ENCODE measurements at regions not wholly inside any gene's neighbourhood (a gene's known extent, or its start where the extent isn't known, plus 50 kb on each side); places are given as distances from the start of the nearest gene placed in this dataset.
"Not testable (repeated sequence)": the region's sequence is repeated elsewhere in the genome, so short reads cannot be mapped to it uniquely, and the experiment has no call there.

DNA sequence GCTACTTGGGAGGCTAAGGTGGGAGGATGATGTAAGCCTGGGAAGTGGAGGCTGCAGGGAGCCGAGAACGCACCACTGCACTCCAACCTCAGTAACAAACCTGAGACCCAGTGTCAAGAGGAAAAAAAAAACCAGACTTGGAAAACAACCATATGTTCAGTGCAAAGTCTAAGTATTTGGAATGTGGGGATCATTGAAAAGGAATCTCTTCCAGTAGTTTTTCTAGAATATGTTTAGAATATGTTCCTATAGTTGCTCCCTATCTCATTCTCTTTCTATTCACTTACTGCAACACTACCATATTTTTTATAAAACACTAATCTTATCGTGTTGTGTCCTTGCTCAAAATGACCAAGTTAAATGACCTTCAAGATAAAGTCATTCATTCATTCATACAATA, 423.5 kb upstream of the SOX5 start:
- DNase-seq (ENCODE audit: low spot score) = no peak

DNA sequence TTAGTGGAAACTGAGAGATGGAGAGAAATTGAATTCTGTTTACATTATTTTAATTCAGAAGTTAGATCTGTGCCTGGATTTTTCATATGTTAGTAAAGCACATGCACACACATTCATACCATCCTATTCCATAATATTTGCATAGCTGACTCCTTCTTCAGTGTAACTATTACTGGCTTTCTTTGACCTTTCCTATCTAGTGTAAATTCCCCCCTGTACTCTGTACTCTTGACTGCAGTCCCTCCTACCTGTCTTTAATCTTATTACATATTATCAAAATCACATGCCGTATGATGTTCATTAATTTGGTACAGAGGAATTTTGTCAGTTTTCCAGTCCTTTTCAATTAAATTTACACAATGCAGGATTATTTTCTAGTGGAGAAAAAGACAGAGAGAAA, 417.0 kb upstream of the SOX5 start:
- DNase-seq (ENCODE audit: low spot score) = no peak

DNA sequence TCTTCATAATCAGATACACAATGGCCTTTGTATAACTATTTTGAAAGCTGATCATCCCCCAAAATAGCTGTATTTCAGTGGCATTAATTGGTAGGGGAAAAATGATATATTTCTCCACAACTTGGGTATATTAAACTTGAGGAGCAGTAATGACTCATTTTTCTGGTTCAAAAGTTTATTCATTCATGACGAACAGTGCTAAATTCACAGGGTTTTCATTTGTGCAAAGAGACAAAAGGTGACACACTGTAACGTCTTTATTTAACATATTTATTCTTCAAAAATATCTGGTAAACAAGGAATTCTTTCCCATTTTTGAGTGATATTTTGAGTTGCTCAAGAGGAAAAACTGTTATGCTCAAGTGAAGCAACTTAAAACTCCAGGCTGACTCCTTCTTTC, 415.5 kb upstream of the SOX5 start:
- no peak for DNase-seq (ENCODE audit: low spot score)

DNA sequence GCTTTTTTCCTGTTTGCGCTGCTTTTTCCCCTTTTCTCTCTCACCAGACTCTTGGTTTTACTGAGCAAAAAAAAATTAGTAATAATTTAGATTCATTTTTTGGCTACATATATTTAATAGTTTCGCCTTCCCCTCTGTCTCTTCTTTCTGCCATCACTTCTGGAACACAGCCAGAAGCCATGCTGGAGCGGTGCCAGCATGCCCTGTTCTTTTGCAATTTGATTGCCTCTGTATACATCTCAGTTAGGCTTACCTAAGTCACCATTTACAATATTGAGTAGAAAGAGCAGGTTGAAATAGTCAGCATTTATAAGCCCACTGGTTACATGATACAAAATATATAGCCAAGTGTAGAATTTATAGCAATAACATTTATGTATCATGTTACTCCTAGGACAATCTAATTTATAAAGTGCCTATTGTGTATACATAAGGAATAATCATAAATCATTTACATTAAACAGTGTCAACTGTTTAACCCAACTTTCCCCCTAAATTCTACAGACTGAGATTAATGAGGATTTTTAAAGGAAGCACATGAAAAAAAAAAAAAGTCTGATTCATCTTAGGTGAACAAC, 413.8 kb upstream of the SOX5 start:
- DNase-seq (ENCODE audit: low spot score) = no peak

DNA sequence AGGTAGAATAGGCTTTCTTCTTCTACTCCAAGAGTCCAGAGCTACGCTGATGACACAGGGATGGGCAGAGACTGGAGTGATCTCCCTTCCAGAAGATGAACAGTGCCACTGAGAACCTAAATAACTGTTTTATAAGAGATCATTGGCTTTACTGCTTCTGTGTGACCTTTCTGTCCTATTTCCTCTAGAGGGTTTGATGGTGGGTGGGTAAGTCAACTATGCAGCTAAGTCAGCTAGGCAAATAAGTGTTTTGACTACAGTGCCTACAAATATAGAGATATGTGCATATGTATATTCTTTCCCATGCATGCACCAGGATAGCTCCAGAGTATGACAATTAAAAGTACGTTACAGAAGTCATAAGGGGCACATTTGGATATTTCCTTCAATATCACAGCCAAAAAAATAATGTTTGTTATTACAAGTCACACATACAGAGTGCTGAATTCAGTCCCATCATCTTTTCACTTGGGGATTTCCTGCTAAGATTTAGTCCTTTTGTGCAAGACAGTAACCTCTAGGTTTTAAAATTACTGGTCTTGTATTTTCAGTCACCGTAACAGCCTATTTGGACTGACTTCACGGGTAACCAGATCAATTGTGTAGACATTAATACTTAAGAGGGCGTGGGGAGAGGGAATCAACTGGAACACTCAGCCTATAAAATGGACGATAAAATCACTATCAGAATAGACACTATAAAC, 412.6 kb upstream of the SOX5 start:
- no peak for DNase-seq (ENCODE audit: low spot score)

DNA sequence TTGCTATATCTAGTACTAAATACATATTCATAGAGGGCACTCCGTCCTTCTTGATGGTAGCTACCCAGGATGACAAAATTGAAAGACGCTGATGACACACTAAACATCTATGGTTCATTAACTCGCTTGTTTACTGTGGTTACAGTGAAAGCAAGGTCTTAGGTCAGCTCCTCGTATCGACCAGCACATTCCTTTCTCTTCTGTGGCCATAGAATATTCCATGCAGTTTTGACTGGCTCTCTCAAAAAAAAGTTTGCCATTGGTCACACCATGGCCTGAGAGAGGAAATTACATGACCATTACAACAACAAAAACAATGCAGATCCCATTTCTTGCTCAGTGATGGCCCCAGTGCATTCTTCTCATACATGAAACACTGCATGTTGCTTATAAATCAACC, 411.4 kb upstream of the SOX5 start:
- no peak for DNase-seq (ENCODE audit: low spot score)

DNA sequence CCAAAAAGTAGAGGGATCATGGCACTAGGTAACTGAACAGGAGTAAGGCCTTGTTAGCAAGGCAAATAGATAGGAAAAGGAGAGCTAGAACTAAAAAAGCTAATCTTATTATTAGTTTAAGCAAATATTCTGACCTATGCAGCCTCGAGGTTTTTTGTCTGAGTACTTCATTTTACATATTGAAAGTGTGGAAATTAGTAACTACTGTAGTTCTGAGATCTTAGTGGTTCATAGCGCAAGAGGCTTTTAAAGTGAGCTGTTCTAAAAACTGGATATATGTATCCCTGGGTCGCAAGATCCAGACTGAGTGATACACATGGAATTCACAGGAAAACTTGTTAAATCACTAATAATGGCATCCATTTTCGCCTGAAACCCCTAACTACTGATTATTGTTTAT, 411.0 kb upstream of the SOX5 start:
- no peak for DNase-seq (ENCODE audit: low spot score)

DNA sequence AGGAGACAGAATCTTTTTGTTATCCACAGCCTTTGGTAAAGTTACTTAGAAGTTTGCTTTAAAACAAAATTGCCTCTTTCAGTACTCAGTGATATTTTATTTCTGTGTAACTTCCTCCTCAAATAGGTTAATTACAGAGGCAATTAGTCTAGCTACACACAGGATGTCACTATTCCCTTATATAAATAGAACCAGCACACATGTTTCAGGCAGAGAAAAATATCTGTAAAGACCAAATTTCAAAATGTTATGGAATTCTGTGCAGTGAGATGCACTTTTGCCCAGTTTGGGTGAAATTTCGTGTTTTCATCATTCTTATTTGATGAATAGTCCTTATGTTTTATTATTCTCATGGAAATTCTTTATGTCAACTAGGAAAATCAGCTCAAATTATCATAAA, 410.6 kb upstream of the SOX5 start:
- no peak for DNase-seq (ENCODE audit: low spot score)

DNA sequence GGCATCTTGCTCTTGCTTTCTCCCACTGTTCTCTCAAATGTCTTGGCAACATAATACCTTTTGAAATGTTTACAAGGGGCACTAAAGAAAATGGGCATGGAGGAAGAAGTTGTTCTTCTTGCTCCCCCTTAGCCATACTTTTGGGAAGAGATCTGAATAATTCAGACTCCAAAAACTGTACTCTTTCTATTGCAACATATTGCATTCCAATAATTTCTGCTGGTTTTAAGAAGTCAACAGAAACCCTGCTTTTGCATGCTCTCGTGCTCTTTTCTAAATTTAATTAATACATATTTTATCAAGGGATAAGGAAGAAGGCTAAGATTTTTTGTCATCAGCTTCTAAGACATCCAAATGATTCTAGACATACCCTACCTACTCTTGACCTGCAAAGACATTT, 409.9 kb upstream of the SOX5 start:
- no peak for DNase-seq (ENCODE audit: low spot score)

DNA sequence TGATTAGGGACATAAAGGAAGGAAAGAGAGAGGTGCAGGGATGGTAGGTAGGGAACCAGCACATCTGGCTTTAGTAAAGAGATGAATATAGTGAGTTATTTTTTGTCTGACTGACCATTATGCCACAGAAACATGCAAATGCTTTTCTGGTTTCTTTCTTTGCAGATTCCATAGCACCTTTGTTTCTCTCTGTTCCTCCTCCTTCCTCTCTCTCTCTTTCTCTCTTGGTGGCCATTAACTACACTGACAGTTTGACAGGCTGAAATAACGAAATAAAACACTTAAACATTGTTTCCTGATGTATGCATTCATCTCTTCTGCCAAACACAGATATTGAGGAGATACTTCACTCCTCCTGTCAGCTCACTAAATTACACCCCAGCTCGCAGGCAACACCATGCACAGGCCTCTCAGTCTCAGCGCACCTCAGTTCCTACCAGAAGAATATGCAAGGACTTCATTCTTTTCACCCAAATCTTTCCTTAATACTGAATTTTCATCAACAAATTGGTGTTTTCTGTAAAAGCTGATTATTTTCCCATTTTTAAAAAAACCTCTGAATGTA, 406.9 kb upstream of the SOX5 start:
- no peak for DNase-seq (ENCODE audit: low spot score)

DNA sequence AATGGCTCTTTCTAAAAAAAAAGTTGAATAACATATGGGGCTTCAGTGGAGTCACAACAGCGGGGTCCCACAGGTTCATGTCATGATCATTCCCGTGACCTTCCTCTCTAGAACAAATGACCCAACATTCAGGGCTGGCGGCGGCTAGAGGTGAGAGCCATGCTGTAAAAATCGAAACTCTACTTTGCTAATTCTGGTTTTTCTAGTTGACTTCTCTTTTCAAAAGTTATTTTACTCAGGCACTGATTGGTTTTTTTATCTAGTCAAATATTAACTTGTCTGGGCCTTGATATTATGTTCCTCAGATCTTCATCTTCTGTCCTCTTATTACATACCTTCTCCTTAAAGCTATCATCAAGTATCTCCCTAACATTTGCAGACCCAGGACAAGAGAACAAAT, 402.9 kb upstream of the SOX5 start:
- no peak for DNase-seq (ENCODE audit: low spot score)

DNA sequence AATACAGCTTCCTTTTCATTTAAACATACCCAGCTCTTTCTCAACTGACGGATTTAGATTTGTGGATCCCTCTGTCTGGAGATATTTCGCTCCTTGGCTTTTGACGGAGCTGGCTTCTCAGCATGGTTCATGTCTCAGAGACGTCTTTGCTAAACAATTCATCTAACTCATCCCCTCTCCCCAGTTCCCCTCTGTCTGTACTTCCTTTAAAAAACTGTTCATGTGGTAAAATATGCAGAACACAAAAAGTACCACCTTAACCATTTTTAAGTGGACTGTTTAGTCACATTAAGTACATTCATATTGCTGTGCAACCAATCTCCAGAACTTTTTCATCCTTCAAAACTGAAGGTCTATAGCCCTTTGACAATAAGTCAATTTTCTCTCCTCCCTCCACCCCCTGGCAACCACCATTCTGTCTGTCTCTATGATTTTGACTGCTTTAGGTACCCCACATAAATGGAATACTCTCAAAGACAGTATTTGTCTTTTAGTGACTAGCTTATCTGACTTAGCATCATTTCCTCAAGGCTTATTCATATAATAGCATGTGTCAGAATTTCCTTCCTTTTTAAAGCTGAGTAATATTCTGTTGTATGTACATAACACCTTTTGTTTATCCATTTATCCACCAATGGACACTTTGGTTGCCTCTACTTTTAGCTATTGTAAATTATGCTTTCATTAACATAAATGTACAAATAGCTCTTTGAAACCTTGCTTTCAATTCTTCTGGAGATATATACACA, 399.8 kb upstream of the SOX5 start:
- no peak for DNase-seq (ENCODE audit: low spot score)

DNA sequence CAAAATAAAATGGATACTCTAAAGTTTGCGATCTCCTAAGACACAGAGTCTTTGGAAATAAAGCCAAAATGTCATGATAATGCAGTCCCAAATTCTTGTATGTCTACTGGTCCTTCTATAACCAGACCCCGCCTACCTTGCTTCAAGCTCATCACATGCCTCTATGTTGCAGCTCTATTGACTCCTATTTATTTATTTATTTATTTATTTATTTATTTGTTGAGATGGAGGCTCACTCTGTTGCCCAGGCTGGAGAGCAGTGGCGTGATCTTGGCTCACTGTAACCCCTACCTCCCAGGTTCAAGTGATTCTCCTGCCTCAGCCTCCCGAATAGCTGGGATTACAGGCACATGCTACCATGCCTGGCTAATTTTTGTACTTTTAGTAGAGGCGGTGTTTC, 398.7 kb upstream of the SOX5 start:
- not testable (repeated sequence) for DNase-seq (ENCODE audit: low spot score)

DNA sequence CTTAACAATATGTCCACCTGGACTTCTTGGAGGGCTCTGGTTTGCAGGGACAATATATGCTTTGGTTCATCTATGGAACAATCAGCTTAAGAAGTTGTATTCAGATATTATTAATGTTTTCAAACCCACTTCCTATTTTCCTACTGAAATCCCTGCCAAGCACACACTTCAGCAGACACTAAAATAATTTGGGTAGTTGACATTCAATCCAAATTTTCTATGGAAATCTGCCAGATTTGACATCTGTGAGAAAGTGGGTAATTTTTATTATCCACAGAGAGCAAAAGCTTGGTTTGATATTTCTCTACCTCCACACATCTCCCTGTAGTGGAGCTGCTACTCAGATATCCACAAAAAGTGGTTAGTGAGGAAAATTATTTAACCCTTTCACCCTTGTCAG, 378.8 kb upstream of the SOX5 start:
- DNase-seq (ENCODE audit: low spot score) = no peak

DNA sequence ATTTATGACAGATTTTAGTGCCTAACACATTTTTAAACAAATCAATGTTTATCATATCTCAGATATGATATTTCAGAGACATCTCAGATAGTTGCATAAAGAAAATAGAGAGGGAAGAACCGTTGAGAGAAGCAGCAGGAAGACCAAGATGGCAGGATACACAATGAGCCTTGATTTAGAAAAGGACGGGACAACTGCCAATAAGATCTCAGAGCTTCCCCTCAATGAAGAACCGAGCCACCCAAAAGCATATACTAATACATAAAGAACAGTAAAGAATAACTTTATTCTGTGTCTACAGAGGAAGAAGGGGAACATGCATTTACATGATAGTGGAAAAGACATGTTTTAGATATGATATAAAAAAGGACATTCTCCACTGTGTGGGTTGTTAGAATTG, 375.9 kb upstream of the SOX5 start:
- no peak for DNase-seq (ENCODE audit: low spot score)

DNA sequence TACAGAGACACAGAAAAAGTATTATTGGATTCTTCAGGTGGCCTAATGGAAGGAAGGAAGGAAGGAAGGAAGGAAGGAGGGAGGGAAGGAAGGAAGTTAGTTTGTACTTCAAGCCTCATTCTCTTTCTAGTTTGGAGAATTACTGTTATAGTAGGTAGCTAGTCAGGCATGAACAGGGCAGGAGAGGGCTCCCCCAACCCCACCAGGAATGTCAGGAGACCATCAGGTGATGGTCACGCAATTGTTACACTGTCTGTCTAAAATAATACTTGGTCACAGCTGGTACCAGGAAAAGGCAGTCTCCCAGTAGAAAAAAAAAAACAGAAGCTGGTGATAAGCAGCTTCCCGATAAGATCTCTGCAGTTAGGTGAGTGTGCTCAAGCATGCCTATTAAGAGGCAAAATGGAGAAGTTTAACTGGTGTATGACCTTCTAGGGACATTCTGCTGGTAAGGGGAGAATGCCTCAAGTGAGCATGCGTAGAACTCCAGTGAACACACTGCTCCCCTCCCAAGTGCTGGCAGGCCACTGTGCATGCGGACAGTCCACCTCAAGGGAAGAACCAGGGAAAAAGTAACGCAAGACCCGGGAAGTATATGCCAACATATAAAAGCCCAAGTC, 358.4 kb upstream of the SOX5 start:
- DNase-seq (ENCODE audit: low spot score) = no peak

DNA sequence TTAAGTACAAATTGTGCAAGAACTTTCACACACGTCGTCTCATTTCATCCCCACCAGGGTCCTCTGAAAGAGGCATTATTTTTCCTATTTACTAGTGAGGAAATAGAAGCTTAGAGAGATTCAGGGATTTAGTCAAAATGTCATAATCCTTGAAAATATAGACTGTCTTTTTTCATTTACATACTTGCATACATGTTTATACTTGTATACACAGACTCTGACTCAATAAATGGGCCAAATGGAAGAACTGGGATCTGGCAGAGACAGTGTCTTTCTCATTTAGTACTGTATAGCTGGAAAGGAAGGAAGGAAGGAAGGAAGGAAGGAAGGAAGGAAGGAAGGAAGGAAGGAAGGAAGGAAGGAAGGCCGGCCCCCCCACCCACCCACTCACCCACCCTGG, 357.7 kb upstream of the SOX5 start:
- no peak for DNase-seq (ENCODE audit: low spot score)

DNA sequence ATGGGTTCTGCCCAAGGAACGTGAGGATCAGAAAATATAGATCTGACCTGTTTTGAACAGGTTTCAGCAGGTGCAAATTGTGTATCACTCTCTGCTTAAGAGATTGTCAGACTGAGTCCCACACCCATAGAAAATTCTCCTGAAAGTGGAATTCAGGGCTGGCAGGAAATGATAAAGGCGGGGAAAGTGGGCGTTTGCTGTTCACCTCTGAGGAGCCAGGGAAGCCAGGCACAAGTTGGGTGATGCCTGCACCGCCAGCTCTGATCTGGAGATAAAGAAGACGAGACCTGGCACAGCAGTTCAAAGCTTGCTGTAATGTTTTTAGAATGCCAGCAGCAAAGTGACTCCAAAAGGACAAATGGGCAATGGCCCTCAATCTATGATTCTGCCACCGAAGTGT, 356.5 kb upstream of the SOX5 start:
- no peak for DNase-seq (ENCODE audit: low spot score)

DNA sequence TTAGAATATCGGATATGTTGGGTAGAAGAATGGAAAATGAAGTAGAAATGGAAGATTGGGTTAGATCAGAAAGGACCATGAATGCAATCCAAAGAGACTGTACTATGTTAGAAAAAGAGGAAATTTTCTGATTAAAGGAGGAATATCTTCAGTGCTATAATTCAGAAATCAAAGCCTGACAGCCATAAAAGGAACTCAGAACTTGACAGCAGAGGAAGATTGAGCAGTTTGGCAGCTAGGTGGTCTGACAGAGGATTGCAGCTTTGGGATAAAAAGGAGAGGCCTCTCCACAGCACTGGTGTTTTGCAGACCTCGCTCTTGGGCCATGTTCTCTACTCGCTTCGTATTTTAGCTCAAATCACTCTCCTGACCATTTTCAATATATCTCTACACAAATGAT, 354.8 kb upstream of the SOX5 start:
- DNase-seq (ENCODE audit: low spot score) = no peak

DNA sequence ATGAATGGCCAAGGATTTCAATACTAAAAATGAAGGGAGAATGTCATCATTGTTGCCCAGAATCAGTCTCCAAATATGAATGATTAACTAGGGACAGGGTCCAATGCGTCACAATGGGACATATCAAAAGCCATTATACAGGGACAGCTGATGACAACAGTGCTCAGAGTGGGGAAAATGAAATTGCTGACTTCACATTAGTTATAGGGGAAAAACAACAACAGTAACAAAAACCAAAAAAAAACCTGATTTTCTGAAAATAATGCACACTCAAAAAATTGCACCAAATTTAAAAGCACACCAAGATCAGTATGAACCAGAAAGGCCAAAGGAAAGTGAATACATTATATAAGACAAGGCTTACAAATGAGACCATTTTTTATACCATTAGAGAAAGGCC, 353.2 kb upstream of the SOX5 start:
- DNase-seq (ENCODE audit: low spot score) = no peak

DNA sequence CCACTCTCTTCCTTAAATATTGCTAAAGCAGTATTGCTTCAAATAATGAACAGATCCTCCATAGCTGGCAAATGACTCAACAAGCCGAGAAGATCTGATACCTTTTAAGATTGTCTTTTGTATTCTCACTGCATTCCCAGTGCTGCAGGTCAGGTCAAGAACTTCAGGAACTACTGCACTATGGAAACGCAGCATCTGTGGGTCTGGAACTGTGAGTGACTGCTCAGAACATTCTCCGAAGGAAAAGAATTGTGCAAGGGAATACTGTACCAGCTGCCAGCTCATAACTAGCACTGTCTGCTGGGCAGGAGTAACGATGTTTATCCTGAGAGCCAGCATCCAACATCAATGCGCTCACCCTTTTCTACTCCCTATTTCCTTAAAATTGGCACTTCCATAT, 348.0 kb upstream of the SOX5 start:
- no peak for DNase-seq (ENCODE audit: low spot score)

DNA sequence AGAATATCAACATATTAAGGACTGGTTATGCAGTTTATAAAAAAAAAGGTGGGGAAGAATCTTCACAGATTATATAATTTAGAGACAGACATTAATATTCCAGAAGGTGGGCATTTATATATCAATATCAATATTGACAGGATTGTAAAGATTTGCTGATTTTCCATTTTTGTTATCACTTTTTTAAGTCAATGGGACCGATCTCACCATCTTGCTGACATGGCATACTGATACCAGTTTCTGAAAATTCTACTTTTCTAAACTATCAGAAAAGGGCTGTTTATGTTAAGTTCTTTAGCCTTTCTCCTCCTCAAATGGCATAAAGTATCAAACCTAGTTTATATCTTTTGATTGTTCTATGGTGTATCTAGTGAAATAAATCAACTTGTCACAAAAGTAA, 344.1 kb upstream of the SOX5 start:
- no peak for DNase-seq (ENCODE audit: low spot score)

DNA sequence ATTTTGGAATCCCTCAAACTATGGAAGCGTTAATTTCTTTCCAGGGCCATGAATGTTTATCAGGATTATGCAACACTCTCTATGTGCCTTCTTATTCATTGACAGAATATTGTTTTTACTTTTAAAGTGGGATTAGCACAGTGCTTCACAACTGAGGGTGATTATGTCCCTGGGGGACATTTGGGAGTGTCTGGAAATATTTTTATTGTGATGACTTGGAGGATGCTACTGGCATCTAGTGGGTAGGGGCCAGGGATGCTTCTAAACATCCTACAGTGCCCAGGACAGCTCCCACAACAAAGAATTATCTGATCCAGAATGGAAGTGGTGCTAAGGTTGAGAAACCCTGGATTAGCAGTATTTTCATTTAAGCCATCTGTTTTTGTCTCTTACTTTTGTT, 338.5 kb upstream of the SOX5 start:
- no peak for DNase-seq (ENCODE audit: low spot score)

Measured in HT-29 (cell line).